GM23338 (cell line): ENCODE measurements at regions not wholly inside any gene's neighbourhood (a gene's known extent, or its start where the extent isn't known, plus 50 kb on each side); places are given as distances from the start of the nearest gene placed in this dataset.

Experiments
- ATAC-seq: fragments of 200-7000 bp; cut with Tn5 transposase; 3 replicates; pipeline ENCODE4 v1.9.1; 2020
- DNase-seq: peaks from one replicate; pipeline ENCODE4 v3.0.0-alpha.2; 2015; ENCODE audit warnings: low spot score
- H2AFZ ChIP-seq: fragments of 200-600 bp; sonication (generic); 2 replicates; pipeline ENCODE4 v1.8.0; 2016; ENCODE audit warnings: antibody characterized with exemption, mild to moderate bottlenecking, moderate library complexity
- H3F3A ChIP-seq: fragments of 200-600 bp; sonication (generic); replicated peaks from 2 replicates; pipeline ENCODE4 v1.8.0; 2017; ENCODE audit warnings: antibody characterized with exemption, mixed run types, low read depth
- H3K27ac ChIP-seq: fragments of 200-600 bp; sonication (generic); 2 replicates; pipeline ENCODE4 v1.6.1; 2016; ENCODE audit warnings: low read depth
- H3K27me3 ChIP-seq: fragments of 200-600 bp; sonication (generic); 2 replicates; pipeline ENCODE4 v1.8.0; 2016; ENCODE audit warnings: mild to moderate bottlenecking, mixed run types, moderate library complexity; ENCODE audit not compliant: insufficient read depth
- H3K36me3 ChIP-seq: fragments of 200-600 bp; sonication (generic); 2 replicates; pipeline ENCODE4 v1.8.0; 2016; ENCODE audit warnings: mild to moderate bottlenecking; ENCODE audit not compliant: insufficient read depth
- H3K4me1 ChIP-seq: fragments of 200-600 bp; sonication (generic); 2 replicates; pipeline ENCODE4 v1.8.0; 2016; ENCODE audit warnings: mild to moderate bottlenecking, moderate library complexity; ENCODE audit not compliant: insufficient read depth
- H3K4me2 ChIP-seq: fragments of 200-600 bp; sonication (generic); 2 replicates; pipeline ENCODE4 v1.7.1; 2017; ENCODE audit warnings: mixed run types
- H3K4me3 ChIP-seq: fragments of 200-600 bp; sonication (generic); 2 replicates; pipeline ENCODE4 v1.6.1; 2016; ENCODE audit warnings: mixed run types
- H3K79me2 ChIP-seq: fragments of 200-600 bp; sonication (generic); replicated peaks from 2 replicates; pipeline ENCODE4 v1.8.0; 2017; ENCODE audit warnings: mild to moderate bottlenecking; ENCODE audit not compliant: insufficient read depth
- H3K9me2 ChIP-seq: fragments of 200-600 bp; sonication (generic); 2 replicates; pipeline ENCODE4 v1.8.0; 2017; ENCODE audit not compliant: insufficient read depth
- H4K20me1 ChIP-seq: fragments of 200-600 bp; sonication (generic); replicated peaks from 2 replicates; pipeline ENCODE4 v1.8.0; 2017; ENCODE audit warnings: mild to moderate bottlenecking; ENCODE audit not compliant: insufficient read depth
- H3K27ac Mint-ChIP-seq: 2 replicates; pipeline ENCODE4 v1.8.0; 2020; ENCODE audit warnings: inconsistent platforms, mild to moderate bottlenecking, moderate library complexity, mixed read lengths
- H3K27me3 Mint-ChIP-seq: 3 replicates; pipeline ENCODE4 v1.8.0; 2022; ENCODE audit warnings: low read depth, mild to moderate bottlenecking, moderate library complexity, mixed read lengths, inconsistent platforms; ENCODE audit not compliant: insufficient read depth, poor library complexity
- H3K36me3 Mint-ChIP-seq: 3 replicates; pipeline ENCODE4 v1.8.0; 2021; ENCODE audit warnings: low read depth, mild to moderate bottlenecking, inconsistent platforms, moderate library complexity, mixed read lengths
- H3K4me1 Mint-ChIP-seq: 3 replicates; pipeline ENCODE4 v1.8.0; 2020; ENCODE audit warnings: mild to moderate bottlenecking, inconsistent platforms, mixed read lengths
- H3K4me3 Mint-ChIP-seq: 3 replicates; pipeline ENCODE4 v1.8.0; 2021; ENCODE audit warnings: moderate library complexity, mild to moderate bottlenecking, inconsistent platforms, mixed read lengths
- H3K9me3 Mint-ChIP-seq: 3 replicates; pipeline ENCODE4 v1.8.0; 2020; ENCODE audit warnings: moderate library complexity, mild to moderate bottlenecking, inconsistent platforms, mixed read lengths
- EZH2 ChIP-seq: fragments of 200-600 bp; sonication (generic); IDR thresholded peaks from one replicate; pipeline ENCODE4 v1.8.0; 2017; ENCODE audit warnings: antibody characterized with exemption, mild to moderate bottlenecking, low read depth; ENCODE audit not compliant: unreplicated experiment
- JUNB ChIP-seq: IDR thresholded peaks from one replicate; pipeline ENCODE4 v1.6.1; 2016; ENCODE audit warnings: antibody characterized with exemption; ENCODE audit not compliant: unreplicated experiment
- POLR2AphosphoS5 ChIP-seq: IDR thresholded peaks from 2 replicates; pipeline ENCODE4 v1.6.1; 2016; ENCODE audit warnings: antibody characterized with exemption, low read depth
- STAT1 ChIP-seq: IDR thresholded peaks from one replicate; pipeline ENCODE4 v1.6.1; 2016; ENCODE audit warnings: antibody characterized with exemption; ENCODE audit not compliant: unreplicated experiment
- TF ChIP-seq, protein P1 (sequence below): fragments of 250-450 bp; sonication (Bioruptor Pico); IDR thresholded peaks from 2 replicates; pipeline ENCODE4 v1.5.0; 2020; ENCODE audit warnings: mild to moderate bottlenecking, moderate library complexity

DNA sequence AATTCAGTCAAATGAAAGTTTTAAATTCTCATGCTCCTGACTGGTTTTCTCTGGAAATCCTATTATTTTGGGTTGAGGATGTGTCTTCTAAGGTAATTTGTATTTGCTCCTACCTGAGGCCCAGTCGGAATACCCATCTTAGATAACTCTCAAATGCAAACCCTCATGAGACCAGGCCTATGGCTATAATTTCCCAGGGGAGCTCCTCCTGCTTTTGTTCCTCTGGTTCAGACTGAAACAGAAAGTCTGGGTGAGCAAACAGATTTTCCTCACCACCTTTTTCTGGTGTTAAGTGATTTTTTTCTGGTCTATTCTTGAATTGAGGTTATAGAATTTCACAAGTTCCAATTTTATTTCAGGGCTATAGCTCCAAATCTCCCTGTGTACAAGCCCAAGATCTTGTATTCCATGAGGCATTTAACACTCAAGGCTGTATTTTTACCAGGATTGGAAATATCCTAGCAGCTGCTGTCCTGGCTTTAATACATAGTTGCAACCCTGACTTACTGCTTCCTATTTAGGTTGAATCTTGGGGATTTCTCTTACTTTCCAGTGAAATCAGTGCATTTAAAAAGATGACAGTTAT lies 169.1 kb upstream of the PTCHD4 start (continued):
- TF ChIP-seq, protein P1, sequence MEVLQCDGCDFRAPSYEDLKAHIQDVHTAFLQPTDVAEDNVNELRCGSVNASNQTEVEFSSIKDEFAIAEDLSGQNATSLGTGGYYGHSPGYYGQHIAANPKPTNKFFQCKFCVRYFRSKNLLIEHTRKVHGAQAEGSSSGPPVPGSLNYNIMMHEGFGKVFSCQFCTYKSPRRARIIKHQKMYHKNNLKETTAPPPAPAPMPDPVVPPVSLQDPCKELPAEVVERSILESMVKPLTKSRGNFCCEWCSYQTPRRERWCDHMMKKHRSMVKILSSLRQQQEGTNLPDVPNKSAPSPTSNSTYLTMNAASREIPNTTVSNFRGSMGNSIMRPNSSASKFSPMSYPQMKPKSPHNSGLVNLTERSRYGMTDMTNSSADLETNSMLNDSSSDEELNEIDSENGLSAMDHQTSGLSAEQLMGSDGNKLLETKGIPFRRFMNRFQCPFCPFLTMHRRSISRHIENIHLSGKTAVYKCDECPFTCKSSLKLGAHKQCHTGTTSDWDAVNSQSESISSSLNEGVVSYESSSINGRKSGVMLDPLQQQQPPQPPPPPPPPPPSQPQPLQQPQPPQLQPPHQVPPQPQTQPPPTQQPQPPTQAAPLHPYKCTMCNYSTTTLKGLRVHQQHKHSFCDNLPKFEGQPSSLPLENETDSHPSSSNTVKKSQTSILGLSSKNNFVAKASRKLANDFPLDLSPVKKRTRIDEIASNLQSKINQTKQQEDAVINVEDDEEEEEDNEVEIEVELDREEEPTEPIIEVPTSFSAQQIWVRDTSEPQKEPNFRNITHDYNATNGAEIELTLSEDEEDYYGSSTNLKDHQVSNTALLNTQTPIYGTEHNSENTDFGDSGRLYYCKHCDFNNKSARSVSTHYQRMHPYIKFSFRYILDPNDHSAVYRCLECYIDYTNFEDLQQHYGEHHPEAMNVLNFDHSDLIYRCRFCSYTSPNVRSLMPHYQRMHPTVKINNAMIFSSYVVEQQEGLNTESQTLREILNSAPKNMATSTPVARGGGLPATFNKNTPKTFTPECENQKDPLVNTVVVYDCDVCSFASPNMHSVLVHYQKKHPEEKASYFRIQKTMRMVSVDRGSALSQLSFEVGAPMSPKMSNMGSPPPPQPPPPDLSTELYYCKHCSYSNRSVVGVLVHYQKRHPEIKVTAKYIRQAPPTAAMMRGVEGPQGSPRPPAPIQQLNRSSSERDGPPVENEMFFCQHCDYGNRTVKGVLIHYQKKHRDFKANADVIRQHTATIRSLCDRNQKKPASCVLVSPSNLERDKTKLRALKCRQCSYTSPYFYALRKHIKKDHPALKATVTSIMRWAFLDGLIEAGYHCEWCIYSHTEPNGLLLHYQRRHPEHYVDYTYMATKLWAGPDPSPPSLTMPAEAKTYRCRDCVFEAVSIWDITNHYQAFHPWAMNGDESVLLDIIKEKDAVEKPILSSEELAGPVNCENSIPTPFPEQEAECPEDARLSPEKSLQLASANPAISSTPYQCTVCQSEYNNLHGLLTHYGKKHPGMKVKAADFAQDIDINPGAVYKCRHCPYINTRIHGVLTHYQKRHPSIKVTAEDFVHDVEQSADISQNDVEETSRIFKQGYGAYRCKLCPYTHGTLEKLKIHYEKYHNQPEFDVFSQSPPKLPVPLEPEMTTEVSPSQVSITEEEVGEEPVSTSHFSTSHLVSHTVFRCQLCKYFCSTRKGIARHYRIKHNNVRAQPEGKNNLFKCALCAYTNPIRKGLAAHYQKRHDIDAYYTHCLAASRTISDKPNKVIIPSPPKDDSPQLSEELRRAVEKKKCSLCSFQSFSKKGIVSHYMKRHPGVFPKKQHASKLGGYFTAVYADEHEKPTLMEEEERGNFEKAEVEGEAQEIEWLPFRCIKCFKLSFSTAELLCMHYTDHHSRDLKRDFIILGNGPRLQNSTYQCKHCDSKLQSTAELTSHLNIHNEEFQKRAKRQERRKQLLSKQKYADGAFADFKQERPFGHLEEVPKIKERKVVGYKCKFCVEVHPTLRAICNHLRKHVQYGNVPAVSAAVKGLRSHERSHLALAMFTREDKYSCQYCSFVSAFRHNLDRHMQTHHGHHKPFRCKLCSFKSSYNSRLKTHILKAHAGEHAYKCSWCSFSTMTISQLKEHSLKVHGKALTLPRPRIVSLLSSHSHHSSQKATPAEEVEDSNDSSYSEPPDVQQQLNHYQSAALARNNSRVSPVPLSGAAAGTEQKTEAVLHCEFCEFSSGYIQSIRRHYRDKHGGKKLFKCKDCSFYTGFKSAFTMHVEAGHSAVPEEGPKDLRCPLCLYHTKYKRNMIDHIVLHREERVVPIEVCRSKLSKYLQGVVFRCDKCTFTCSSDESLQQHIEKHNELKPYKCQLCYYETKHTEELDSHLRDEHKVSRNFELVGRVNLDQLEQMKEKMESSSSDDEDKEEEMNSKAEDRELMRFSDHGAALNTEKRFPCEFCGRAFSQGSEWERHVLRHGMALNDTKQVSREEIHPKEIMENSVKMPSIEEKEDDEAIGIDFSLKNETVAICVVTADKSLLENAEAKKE (CRISPR knock-in tag), result no peak
- no peak for TF ChIP-seq STAT1

DNA sequence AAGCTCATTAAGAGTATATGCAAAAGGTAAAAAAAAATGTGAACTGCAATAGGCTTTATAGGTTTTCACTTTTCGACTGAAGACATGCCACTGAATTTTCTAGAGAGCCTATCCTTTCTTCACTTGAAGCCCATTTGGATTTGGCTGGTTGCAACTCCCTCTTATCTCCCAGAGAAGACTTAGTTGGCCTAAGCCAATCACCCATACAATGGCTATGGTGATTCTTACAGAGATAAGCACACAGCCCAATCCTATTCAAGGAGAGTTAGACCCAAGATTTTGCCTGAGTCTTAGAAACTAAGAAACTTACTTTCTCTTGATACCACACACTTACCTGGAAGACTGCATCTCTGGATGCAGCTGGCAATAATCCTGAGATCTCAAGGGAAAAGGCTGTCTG lies 167.3 kb upstream of the PTCHD4 start:
- no peak overlapping the region for H3K27ac Mint-ChIP-seq
- Histone ChIP-seq H3K27ac (no peak overlapping the region), H3K4me1 (0 out of 2 replicates have a peak, but pooled peaks cover 5% of the 10 kb centered on the region), H4K20me1 (no peaks in the 10 kb centered on the region), H3K79me2 (no peaks in the 10 kb centered on the region), H3K4me3 (no peak overlapping the region), H2AFZ (no peak overlapping the region), H3K9me2 (no peaks in the 10 kb centered on the region), H3F3A (no peaks in the 10 kb centered on the region), H3K4me2 (no peak overlapping the region), H3K36me3 (no peaks in the 10 kb centered on the region), H3K27me3 (no peaks in the 10 kb centered on the region)
- TF ChIP-seq POLR2AphosphoS5 (no peak), JUNB (no peak), EZH2 (no peak)
- DNase-seq (no peak), ATAC-seq (no peak)
- no peaks in the 10 kb centered on the region for H3K36me3 Mint-ChIP-seq
- H3K4me3 Mint-ChIP-seq, result no peak overlapping the region
- peaks cover 14% of the 10 kb centered on the region for H3K4me1 Mint-ChIP-seq
- no peaks in the 10 kb centered on the region for H3K9me3 Mint-ChIP-seq
- H3K27me3 Mint-ChIP-seq, result peaks cover 2% of the 10 kb centered on the region
